HL-60 (cell line): ENCODE measurements at regions not wholly inside any gene's neighbourhood (a gene's known extent, or its start where the extent isn't known, plus 50 kb on each side); places are given as distances from the start of the nearest gene placed in this dataset.

Experiments used
- DNase-seq, 2 experiments: peaks; one replicate each; pipeline ENCODE4 v3.0.0-alpha.2; 2010 to 2020; ENCODE audit warnings: low read depth in 1 of 2, low spot score in 1 of 2
- H3K27ac ChIP-seq: fragments of 250-450 bp; sonication (Bioruptor Pico); replicated peaks from 2 replicates; pipeline ENCODE4 v1.5.1; 2020; ENCODE audit warnings: mild to moderate bottlenecking, moderate library complexity
- H3K27me3 ChIP-seq: fragments of 250-450 bp; sonication (Bioruptor Pico); 2 replicates; pipeline ENCODE4 v1.5.1; 2021; ENCODE audit warnings: mild to moderate bottlenecking, moderate library complexity; ENCODE audit not compliant: insufficient read depth, poor library complexity, severe bottlenecking
- H3K4me3 ChIP-seq: replicated peaks from 2 replicates; pipeline ENCODE4 v1.5.1; 2011; ENCODE audit warnings: mild to moderate bottlenecking, control low read depth, low read length; ENCODE audit not compliant: insufficient read depth
- CTCF ChIP-seq: IDR thresholded peaks from one replicate; pipeline ENCODE4 v1.5.1; 2011; ENCODE audit warnings: low read length, control low read depth, inconsistent platforms; ENCODE audit not compliant: insufficient read depth
- GABPA ChIP-seq: IDR thresholded peaks from 2 replicates; pipeline ENCODE4 v1.6.1; 2012; ENCODE audit warnings: low read depth
- POLR2AphosphoS5 ChIP-seq: IDR thresholded peaks from 2 replicates; pipeline ENCODE4 v1.6.1; 2012; ENCODE audit warnings: low read depth
- REST ChIP-seq: IDR thresholded peaks from 2 replicates; pipeline ENCODE4 v1.6.1; 2012; ENCODE audit warnings: low read depth; ENCODE audit not compliant: insufficient replicate concordance
- SPI1 ChIP-seq: IDR thresholded peaks from 2 replicates; pipeline ENCODE4 v1.6.1; 2012; ENCODE audit warnings: low read depth, mild to moderate bottlenecking, borderline replicate concordance

- no peak for TF ChIP-seq CTCF
- TF ChIP-seq REST, result no peak
- no peak for TF ChIP-seq GABPA
- no peak for TF ChIP-seq SPI1
- TF ChIP-seq POLR2AphosphoS5, result no peak
- DNase-seq, result no peak
- no peak overlapping the region for H3K27ac ChIP-seq
- H3K4me3 ChIP-seq, result no peak overlapping the region
- peaks cover 3% of the 10 kb centered on the region for H3K27me3 ChIP-seq
These were observed 101.2 kb downstream of the MSX2 start for GRCh38 chr5:174825587-174825986.

- H3K27ac ChIP-seq, result no peak overlapping the region
- TF ChIP-seq REST (no peak), GABPA (no peak), SPI1 (no peak), CTCF (no peak), POLR2AphosphoS5 (no peak)
These were observed 94.0 kb downstream of the MSX2 start for GRCh38 chr5:174818430-174818829.

GRCh38 chr5:174817610-174818009 lies 93.2 kb downstream of the MSX2 start:
- Histone ChIP-seq H3K4me3 (no peak overlapping the region), H3K27ac (no peak overlapping the region), H3K27me3 (peaks cover 3% of the 10 kb centered on the region)
- no peak for DNase-seq
- no peak for TF ChIP-seq CTCF
- TF ChIP-seq REST, result no peak
- no peak for TF ChIP-seq GABPA

More at GRCh38 chr5:174818430-174818829, 94.0 kb downstream of the MSX2 start:
- Histone ChIP-seq H3K4me3 (no peak overlapping the region), H3K27me3 (peaks cover 3% of the 10 kb centered on the region)
- no peak for DNase-seq
